A673 (cell line): ENCODE measurements at regions not wholly inside any gene's neighbourhood (a gene's known extent, or its start where the extent isn't known, plus 50 kb on each side); places are given as distances from the start of the nearest gene placed in this dataset.

Experiments
- BruUV-seq: library from RNA; stranded (reverse); fragments of 400-500 nt; replicated peaks from 2 replicates; lab custom pipeline; 2021; lab: Mats Ljungman, UMichigan
- CTCF ChIA-PET: fragments of 300-600 bp; sonication (Branson Sonifier 250); formaldehyde crosslinking; loops from one replicate; lab custom pipeline; 2022; ENCODE audit warnings: antibody characterized with exemption; lab: Charles Lee
- POLR2A ChIA-PET: fragments of 300-600 bp; sonication (Branson Sonifier 250); formaldehyde crosslinking; loops from one replicate; lab custom pipeline; 2022; ENCODE audit warnings: antibody characterized with exemption; ENCODE audit not compliant: low non-redundant PET; lab: Charles Lee
- DNase-seq: peaks from one replicate; pipeline ENCODE4 v3.0.0-alpha.2; 2015; ENCODE audit warnings: low spot score
- H3K27ac ChIP-seq: fragments of 200-600 bp; sonication (generic); 2 replicates; pipeline ENCODE4 v1.5.1; 2016; ENCODE audit warnings: mixed run types, low read depth, mild to moderate bottlenecking, mixed read lengths, antibody characterized with exemption, low read length; ENCODE audit not compliant: poor library complexity, severe bottlenecking
- H3K27me3 ChIP-seq: fragments of 200-600 bp; sonication (generic); replicated peaks from 2 replicates; pipeline ENCODE4 v1.6.1; 2017; ENCODE audit warnings: mixed run types, low read depth, mild to moderate bottlenecking, mixed read lengths, antibody characterized with exemption, low read length; ENCODE audit not compliant: insufficient read depth, poor library complexity
- H3K36me3 ChIP-seq: fragments of 200-600 bp; sonication (generic); 2 replicates; pipeline ENCODE4 v1.6.1; 2016; ENCODE audit warnings: mixed run types, mild to moderate bottlenecking, mixed read lengths, antibody characterized with exemption, low read length; ENCODE audit not compliant: insufficient read depth, poor library complexity, severe bottlenecking
- H3K4me1 ChIP-seq: fragments of 200-600 bp; sonication (generic); 2 replicates; pipeline ENCODE4 v1.6.1; 2017; ENCODE audit warnings: mixed run types, mild to moderate bottlenecking, mixed read lengths, antibody characterized with exemption, low read length; ENCODE audit not compliant: insufficient read depth, poor library complexity, severe bottlenecking
- H3K4me3 ChIP-seq: fragments of 200-600 bp; sonication (generic); 2 replicates; pipeline ENCODE4 v1.5.1; 2016; ENCODE audit warnings: low read depth, mixed run types, mild to moderate bottlenecking, mixed read lengths, low read length; ENCODE audit not compliant: poor library complexity, severe bottlenecking
- H3K9me3 ChIP-seq: fragments of 200-600 bp; sonication (generic); 2 replicates; pipeline ENCODE4 v1.6.1; 2016; ENCODE audit warnings: mixed run types, low read depth, mild to moderate bottlenecking, mixed read lengths, antibody characterized with exemption, low read length; ENCODE audit not compliant: poor library complexity, severe bottlenecking
- EZH2 ChIP-seq: fragments of 200-600 bp; sonication (generic); IDR thresholded peaks from 2 replicates; pipeline ENCODE4 v1.6.1; 2017; ENCODE audit warnings: borderline replicate concordance, low read depth, mild to moderate bottlenecking, mixed read lengths, antibody characterized with exemption, low read length; ENCODE audit not compliant: poor library complexity, severe bottlenecking
- intact Hi-C: fragments of 100-400 bp; cut with micrococcal nuclease; formaldehyde crosslinking; loops from one replicate; pipeline ENCODE4 v1.10.0; 2022; ENCODE audit not compliant: unreplicated experiment
- TF ChIP-seq, protein P1 (sequence below): fragments of 300-800, 200-600 bp; sonication (generic); conservative IDR thresholded peaks from 2 replicates; pipeline ENCODE4 v1.5.1; 2017; ENCODE audit warnings: low read depth, mild to moderate bottlenecking, antibody characterized with exemption, low read length, moderate library complexity, mixed read lengths

DNA sequence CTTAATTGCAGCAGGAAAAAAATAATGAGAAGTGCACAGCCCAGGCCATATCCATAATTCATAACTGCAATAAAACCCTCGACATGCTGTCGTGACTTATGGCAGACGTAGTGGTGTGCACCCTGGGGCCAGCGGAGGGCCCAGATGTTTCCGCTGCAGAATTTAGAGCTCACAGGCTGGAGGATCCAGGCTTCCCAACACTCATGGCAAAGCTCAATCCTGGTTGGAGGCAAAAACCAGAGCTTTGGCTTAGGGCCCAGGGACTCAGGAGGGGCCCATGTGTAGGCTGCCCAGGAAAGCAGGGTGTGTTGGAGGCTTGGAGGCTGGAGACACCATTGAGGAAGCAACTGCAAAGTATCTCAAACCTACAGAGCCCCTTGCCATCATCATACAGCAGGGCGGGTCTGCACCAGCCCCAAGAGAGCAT lies 68.7 kb downstream of the SERPINA3 start:
- Histone ChIP-seq H3K9me3 (no peaks in the 10 kb centered on the region), H3K4me3 (no peak overlapping the region), H3K27ac (no peak overlapping the region), H3K4me1 (no peaks in the 10 kb centered on the region), H3K27me3 (no peaks in the 10 kb centered on the region), H3K36me3 (no peaks in the 10 kb centered on the region)
- POLR2A ChIA-PET = no interaction called here
- no peak for TF ChIP-seq EZH2
- TF ChIP-seq, protein P1, sequence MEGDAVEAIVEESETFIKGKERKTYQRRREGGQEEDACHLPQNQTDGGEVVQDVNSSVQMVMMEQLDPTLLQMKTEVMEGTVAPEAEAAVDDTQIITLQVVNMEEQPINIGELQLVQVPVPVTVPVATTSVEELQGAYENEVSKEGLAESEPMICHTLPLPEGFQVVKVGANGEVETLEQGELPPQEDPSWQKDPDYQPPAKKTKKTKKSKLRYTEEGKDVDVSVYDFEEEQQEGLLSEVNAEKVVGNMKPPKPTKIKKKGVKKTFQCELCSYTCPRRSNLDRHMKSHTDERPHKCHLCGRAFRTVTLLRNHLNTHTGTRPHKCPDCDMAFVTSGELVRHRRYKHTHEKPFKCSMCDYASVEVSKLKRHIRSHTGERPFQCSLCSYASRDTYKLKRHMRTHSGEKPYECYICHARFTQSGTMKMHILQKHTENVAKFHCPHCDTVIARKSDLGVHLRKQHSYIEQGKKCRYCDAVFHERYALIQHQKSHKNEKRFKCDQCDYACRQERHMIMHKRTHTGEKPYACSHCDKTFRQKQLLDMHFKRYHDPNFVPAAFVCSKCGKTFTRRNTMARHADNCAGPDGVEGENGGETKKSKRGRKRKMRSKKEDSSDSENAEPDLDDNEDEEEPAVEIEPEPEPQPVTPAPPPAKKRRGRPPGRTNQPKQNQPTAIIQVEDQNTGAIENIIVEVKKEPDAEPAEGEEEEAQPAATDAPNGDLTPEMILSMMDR = no peak
- no TSS peak for BruUV-seq
- intact Hi-C loops = no loop called here
- no peak for DNase-seq
- CTCF ChIA-PET = no interaction called here

DNA sequence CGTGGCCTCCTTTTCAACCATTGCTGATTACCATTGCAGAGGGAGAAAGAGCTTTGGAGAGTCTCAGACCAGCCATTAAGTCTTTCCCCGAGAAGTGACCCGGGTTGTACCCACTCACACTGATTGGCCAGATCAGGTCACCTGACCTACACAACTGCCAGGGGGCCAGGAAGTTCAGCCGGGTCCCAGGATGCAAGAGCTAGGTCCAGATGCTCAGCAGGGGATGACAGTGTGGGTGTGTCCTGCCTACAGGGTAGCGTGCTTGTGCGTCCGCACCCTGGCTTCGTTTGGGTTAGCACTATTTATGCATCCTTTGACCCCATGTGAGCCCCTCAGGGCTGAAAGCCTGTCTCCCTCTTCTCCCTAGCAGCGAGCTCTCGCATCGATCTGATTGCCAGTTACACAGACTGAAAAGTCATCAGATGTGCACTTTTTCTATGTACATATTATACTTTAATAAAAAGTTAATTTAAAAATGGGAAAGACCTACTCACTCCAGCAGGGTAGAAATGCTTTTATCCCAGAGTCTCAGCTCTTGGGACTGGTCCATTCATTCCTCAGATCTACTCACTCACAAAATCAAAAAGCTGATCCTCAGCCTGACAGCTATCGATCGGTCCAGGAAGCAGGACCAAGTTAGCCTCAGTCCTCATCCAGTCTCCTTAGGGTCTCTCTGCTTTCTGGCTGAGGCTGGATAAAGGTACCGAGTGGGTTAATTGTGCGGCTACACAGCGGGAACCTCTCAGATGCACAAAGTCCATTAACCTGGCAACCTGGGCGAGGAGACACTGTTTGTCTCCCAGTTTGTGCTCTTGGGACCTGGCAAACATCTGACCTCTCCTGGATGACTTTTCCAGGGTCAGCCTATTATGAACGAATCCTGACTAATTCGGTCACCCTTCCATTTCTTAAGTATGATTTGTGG lies 68.0 kb downstream of the SERPINA3 start:
- Histone ChIP-seq H3K27me3 (no peaks in the 10 kb centered on the region), H3K9me3 (no peaks in the 10 kb centered on the region), H3K4me3 (no peak overlapping the region), H3K36me3 (no peaks in the 10 kb centered on the region), H3K4me1 (no peaks in the 10 kb centered on the region), H3K27ac (no peak overlapping the region)
- ChIA-PET CTCF (no interaction called here), POLR2A (no interaction called here)
- TF ChIP-seq, protein P1 = no peak
- no peak for TF ChIP-seq EZH2
- DNase-seq = no peak
- intact Hi-C loops = no loop called here
- no TSS peak for BruUV-seq

DNA sequence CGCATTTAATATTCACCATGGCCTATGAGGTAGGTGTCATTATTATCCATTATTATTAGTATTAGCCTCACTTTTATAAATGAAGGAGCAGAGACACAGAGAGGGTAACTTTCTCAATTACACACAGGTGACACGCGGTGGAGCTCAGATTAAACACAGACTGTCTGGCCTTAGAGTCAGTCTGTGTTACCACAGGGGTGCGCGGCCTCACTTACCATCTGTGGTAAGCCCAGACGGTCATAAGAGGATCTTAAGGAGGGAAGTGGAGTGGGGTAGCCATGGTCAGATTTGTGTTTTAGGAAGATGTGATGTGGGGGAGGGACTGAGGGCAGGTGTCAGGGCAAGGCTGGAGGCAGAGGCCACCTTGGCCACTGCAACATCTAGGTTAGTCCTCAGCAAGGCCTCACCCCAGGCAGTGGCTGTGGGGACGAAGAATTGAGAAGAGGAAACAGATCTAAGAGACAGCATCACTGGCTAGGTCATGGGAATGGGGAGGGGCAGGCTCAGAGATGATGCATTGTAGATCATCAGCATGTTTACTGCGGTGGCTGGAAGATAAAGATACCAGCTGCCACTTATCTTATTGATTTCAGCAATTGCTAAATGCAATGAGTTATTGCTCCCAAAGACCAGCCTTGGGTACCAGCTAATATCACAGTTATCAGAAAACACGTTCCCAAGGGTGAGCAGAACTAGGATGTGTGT lies 67.1 kb downstream of the SERPINA3 start:
- intact Hi-C loops = no loop called here
- H3K4me1 ChIP-seq = no peaks in the 10 kb centered on the region
- H3K27ac ChIP-seq = no peak overlapping the region
- DNase-seq = no peak
- H3K4me3 ChIP-seq = no peak overlapping the region
- BruUV-seq = no TSS peak
- ChIA-PET CTCF (no interaction called here), POLR2A (no interaction called here)
- no peaks in the 10 kb centered on the region for H3K36me3 ChIP-seq
- H3K9me3 ChIP-seq = no peaks in the 10 kb centered on the region
- no peaks in the 10 kb centered on the region for H3K27me3 ChIP-seq
- no peak for TF ChIP-seq EZH2
- TF ChIP-seq, protein P1 = no peak
